MV-4-11 (cell line): ENCODE measurements at regions not wholly inside any gene's neighbourhood (a gene's known extent, or its start where the extent isn't known, plus 50 kb on each side); places are given as distances from the start of the nearest gene placed in this dataset.
"Not testable (repeated sequence)": the region's sequence is repeated elsewhere in the genome, so short reads cannot be mapped to it uniquely, and the experiment has no call there.

Source experiments
- DNase-seq: peaks from one replicate; lab custom pipeline; 2025; lab: John Stamatoyannopoulos, UW

DNA sequence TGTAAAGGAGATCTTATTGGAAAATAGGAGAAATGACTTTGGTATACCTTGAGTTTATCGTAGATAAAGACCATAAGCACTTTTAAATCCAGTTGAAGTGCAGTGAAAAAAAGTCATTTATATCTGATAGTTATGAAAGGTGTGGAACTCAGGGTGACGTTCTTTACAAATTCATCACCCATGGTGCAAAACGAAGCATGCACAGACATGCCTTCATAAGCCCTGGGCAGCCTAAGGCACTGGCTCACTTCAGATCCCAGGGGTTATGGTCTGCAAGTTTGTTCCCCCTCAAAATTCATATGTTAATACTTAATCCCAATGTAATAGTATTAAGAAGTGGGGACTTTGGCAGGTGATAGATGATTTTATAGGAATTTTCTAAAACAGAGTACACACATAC is 1216.4 kb upstream of the USP15 start:
- DNase-seq = no peak

DNA sequence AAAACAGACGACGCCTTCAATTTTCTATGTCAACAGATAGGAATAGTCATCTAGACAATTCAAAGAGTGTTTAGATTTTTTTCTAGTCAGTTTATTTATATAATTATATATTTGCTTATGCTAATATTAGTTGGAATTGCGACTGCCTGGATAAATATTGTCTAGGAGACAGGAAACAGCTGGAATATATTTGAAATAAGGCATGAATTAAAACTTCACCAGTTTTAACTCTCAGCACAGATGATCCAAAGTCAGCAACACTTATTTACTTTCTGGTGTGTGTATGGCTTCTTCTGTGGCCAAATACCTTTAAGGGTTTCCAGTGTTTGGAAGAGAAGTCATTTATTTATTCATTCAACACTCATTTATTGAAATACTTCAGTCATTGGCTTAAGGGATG is 1215.4 kb upstream of the USP15 start:
- no peak for DNase-seq

DNA sequence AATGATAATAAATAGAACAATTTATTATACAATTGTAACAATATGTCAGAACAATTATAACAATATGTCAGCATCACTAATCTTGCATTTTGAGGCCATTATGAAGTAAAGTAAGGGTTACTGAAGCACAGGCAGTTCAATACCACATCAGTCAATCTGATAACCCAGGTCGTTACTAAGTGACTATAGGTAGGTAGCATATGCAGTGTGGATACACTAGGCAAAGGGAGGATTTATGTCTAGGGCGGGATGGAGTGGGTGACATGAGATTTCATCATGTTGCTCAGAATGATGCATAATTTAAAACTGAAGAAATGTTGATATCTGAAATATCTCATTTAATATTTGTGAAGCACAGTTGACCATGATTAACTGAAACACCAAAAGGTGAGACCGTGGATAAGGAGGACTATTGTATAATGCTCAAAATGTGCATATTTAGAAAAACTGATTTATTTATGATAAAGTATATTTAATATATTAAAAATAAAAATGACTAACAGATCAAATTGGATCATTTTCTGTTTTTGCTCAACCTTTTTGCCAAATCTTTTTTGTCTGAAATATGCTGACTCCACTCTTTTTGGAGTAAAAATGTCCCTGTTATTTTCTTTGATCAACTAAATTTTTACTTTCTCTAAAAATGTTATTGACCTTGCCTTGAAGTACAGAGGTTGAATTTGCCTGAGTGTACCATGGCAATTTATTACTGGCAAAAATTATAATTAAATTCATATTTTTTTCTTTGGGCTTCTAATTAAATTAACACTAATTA is 1189.4 kb upstream of the USP15 start:
- no peak for DNase-seq

DNA sequence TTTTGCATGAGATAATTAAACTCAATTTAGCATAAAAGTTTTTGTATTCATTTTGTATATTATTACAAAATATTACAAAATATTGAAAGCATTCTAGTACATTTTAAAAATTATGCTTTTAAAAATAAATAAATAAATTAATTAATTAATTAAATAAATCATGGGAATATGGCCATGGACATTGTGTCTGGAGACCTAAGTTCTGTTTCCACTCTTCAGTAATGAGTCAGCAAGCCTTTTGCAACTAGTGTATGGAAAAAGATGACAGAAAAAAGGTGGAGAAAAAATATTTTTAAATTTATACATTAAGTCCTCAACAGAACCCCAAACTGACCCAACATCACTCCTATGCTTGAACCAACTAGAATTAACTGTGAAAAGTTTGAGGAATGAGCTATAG is 1187.5 kb upstream of the USP15 start:
- DNase-seq = no peak

DNA sequence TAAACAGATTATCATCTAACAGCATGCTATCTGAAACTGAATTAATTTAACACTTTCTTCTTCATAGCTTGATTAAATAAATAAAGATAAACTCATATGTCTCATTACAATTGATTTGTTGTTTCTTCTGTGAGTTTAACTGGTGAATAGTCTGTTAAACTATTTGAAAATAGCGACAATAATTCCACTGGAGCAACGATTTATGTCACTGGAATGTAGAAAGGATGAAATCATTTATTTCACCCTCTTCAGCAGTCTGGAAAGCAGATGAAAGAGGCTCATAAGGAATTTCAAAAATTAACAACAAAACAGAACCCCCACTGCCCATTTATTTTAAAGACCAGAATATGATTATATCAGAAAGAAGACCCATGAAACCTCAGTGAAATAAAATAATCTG is 1165.1 kb upstream of the USP15 start:
- DNase-seq = no peak

DNA sequence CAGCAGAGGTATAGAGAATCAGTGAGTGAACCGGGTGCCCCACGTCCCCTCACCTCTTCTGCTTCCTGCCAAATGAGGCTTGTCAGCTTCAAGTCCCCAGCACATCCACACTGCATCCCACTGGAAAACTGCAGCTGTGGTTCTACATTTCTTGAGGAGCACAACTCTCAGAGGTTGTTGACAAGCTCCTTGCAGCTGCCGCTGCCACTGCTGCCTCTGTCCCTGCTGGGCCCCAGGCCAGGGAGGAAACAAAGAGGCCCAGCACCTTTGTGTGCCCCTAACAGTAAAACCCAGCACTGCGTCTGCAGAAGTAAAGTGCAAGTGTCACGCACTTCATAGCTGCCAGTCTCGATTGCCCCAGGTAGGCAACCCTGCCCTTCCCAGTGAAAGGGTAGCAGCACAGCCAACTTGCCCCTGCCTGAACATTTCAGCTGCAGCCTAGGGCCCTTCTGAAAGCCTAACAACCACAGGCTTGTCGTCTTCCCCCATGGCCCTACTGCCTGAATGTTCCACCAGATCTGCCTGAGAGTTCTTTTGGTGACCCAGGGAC is 1162.1 kb upstream of the USP15 start:
- no peak for DNase-seq

DNA sequence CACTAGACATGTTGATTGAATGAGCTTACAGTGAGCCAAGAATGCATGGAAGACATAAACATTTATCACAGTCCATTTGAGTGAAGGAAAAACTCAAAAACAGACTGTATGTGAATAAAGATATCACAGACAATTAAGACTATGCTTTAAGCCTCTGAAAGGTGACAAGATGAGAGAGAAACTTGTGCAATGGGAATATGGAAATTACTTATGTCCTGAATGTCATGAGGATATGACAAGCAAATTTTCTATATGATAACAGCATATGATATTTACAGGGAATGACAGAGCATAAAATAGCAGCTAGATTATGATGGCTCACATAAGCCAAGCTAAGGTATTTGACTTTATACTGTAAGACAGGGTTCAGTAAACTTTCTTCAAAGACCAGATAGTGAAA is 1153.1 kb upstream of the USP15 start:
- DNase-seq = no peak

DNA sequence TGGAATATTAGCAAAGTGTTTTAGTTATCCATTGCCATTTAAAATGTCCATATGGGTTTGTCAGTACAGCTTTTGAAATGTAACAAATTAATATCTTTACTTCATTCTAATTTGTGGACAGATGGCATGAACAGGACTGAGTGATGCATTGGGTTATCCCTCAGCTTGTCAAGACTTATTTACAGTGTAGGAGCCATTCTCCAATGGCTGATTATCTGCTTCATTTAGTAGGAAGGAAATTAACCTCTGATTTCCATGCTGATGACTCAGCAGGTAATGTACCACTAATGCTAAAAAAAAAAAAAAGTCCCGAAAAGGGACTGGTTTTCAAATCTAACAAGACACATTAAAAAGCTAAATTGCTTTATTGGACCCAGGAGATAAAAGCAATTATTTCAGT is 1149.0 kb upstream of the USP15 start:
- no peak for DNase-seq

DNA sequence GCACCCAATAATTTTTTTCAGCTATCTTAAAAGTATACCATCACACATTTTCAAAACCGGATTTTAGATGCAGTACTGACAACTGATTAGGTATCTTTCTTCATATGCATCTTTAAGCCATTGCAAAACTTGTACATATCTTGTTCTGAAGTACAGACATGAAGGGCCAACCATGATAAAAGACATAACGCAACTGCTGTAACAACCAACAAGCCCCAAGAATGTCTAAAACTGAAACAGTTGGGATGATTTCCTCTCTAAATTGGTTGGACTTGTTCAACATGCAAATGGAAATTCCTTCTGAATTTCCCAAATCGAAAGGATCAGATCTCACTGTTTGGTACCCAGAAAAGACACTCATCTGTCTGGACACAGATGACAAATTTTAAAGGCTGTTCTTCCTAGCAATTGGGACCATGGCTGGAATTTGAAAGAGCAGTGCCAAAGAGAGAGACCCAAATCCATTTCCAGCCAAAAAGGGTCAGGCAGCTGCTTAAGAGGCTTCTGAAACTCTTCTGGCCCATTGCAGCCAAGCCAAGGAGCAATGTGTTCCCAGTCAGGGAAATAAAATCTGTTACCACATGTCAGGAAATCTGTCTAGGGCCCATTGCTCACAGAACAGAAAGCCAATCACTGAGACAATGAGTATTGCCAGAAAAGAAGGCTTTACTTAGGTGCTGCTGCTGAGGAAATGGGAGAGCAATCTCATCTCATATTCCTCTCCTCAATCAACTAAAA is 1122.4 kb upstream of the USP15 start:
- DNase-seq = peak; percentile 20

DNA sequence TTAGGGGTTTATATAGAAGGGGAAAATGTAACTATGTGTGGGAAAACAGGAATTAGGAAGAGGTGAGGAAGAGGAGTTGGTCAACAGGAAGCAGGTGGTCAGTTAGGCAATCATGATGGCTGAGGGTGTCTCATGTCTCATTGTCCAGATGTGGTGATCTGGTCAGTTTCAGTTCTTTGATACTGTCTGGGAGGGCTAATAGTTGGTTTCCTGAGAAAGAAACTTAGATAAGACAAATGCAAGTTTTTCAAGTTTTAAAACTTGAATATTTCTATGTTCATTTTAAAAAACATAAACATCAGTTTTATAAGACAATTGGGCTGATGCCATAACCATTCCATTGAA is 1121.8 kb upstream of the USP15 start:
- peak; percentile 82 for DNase-seq

DNA sequence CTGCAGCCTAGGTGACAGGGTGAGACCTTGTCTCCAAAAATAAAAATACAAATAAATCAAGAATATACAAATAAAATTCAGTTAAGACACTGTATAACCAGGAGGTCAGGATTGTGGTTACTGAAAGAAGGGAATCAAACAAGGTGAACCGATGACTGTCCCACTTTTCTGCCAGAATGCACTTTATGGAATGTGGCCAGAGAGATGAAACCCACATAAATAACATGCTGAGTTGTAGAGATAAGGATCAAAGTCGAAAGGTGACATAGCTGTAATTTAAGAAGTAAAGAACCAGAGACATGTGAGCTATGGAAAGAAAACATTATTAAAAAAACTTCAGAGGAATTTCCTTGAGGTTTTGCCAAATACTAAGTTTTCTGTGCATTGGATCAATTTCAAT is 1098.2 kb upstream of the USP15 start:
- no peak for DNase-seq

DNA sequence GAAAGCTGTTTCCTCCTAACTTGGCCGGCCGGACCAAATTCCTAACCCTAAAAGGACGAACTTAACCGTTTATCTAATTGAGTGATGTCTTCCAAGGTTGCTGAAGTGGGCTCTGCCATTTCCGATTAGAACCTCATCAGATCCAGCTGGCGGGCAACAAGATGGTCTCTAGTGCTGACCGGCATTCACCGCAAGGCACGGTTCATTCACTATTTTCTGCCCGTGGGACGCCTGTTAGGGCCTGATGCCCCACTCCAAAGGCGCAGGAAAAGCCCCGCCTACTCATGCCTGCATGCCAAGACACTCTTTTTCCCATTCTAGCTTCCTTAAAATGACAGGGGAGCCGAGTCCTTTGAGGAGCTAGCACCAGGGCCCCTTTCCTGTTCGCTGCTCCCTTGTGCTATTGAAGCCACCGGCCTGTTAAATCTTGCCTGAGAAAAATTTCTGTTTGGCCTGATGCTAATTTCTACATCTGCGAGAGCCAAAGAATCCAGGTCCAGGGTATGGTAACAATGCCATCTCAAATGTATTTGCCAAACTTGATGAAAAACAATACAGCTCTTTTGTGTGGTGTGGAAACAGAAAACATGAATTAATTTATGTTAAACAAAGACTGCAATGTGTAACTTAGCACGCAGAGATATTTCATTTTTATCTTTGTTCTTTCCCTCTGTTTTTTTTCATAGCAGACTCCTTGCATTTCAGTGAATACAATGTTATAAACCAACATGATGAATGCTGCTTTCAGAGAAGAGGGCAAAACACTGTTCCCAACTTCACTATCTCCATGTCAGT is 1071.2 kb upstream of the USP15 start:
- DNase-seq = no peak

DNA sequence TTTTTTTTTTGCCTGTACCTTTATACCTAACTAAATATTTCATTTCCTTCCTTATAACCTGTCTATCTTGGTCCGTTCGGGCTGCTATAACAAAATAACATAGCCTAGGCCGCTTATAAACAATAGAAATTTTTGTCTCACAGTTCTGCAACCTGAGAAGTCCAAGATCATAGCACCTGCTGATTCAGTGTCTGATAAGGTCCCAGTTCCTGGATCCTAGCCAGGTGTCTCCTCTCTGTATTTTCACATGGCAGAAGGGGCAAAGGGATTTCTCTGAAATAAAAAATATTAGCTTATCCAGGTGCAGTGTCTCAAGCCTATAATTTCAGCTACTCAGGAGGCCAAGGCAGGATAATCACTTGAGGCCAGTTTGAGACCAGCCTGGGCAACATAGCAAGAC is 1046.6 kb upstream of the USP15 start:
- DNase-seq = no peak

DNA sequence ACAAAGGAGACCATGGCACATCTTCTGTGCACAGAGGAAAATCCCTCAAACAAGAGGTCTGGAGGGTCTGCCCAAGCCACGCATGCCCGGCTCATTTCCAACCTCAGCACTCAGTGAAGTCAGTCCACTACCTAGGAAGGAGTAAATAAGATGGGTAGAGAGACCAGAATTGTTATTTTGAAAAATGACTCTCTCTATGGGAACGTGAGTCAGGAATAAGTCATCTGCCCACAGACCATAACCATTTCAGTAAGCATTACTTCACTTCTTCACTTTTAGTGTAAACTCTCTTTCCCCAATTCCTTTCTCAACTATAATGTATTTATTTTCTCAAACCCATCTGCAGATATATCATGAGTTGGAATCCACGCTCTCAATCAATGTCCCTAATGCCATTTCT is 1039.9 kb upstream of the USP15 start:
- DNase-seq = no peak

DNA sequence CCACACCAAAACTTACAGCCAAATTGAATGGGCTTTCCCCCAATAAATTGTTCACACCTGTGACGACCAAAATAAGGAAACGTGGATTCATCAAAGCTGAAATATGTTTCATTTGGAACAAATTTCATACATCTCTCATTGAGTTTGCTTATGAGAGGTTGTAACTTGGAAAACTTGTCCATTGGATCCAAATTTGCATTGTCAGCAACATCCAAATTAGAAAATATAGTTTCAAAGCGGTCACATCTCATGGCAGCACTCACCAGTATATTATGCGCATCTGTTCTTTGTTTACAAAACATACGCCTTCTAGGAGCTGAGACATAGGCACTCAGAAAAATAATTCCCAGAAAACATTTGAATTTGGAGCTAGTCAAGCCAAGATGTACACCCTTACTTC is 1028.2 kb upstream of the USP15 start:
- no peak for DNase-seq

DNA sequence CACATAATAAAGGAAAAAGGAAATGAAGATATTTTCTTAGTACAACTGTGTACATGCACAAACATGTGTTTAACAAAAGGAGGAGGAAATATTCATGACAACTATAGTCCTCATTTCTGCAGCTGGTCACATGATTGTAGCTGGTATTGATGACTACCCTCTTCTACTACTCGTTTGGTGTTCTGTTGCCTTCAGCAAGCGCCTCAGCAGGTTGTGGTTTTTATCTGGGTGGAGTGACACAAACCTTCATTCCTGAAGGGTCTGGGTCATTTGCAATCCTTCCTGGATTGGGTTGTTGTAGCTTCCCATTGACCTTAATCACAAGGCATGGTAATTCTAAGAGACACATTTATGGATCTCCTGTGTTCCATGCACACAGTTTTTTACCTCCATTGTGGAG is 1009.9 kb upstream of the USP15 start:
- DNase-seq = no peak

DNA sequence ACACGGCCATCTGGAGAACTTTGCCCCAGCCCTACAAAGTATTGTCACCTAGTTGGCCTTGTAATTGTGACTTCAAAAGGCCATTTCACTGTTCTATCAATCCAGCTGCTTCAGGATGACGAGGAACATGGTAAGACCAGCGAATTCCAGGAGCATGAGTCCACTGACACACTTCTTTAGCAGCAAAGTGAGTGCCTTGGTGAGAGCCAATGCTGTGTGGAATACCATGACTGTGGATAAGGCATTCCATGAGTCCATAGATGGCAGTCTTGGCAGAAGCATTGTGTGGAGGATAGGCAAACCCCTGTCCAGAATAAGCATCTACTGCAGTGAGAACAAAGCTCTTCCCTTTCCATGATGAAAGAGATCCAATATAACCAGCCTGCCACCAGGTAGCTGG is 1009.1 kb upstream of the USP15 start:
- DNase-seq = no peak

DNA sequence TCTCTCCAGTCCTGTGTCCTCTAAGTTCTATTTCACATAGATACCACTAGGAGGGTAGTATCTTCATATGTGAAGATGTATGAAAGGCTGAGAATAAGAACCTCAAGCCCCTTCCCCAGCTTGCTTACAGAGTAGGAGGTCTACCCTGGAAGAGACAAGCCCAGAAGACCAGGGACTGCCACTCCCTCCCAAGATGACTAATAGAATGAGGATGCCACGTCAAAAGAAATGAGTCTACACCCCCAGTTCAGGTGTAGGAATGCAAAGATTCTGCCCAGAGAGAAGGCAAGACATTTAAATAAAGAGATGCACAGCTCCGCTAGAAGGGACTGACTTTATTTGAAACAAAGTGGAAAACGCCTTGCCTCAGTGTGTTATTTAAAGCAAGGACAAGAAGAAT is 1006.0 kb upstream of the USP15 start:
- no peak for DNase-seq

DNA sequence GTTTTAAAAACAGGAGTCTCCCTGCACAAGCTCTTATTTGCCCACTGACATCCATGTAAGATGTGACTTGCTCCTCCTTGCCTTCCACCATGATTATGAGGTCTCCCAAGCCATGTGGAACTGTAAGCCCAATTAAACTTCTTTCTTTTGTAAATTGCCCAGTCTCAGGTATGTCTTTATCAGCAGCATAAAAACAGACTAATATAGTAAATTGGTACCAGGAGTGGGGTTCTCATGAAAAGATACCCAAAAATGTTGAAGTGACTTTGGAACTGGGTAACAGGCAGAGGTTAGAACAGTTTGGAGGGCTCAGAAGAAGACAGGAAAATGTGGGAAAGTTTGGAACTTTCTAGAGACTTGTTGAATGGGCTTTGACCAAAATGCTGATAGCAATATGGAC is 995.9 kb upstream of the USP15 start:
- not testable (repeated sequence) for DNase-seq

DNA sequence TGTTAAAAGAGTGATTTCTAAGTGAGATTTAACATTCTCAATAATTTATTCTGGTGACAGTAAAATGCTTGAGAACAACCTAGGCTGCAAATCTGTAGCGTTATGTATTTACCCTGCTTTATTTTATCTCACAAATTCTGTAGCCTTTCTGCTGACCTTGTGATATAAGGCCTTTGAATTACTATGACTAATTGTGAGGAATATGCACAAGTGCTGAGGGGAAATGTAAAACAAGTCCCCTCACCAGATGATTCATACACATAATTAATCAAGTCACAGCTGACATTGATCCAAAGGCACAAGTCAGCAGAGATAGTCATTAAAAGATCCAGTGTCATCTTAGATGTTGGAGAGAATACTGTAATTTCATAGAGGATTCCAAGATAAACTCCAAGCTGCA is 992.7 kb upstream of the USP15 start:
- DNase-seq = no peak

DNA sequence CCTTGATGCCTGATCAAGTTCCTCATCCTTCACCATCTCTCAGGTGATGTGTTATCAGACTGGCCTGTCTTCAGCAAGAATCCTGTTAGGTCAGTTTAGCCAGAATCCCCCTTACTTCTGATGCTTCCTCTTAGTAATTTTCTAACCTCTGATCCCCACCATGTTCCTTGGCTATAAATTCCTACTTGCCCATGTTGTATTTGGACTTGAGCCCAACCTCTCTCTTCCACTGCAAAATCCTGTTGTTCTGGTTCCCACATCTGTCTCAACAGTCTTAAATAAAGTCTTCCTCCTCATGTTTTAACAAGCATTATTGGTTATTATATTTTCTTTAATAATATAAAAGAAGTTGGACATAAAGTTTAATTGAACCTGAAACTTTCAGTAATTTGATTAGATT is 987.8 kb upstream of the USP15 start:
- no peak for DNase-seq

DNA sequence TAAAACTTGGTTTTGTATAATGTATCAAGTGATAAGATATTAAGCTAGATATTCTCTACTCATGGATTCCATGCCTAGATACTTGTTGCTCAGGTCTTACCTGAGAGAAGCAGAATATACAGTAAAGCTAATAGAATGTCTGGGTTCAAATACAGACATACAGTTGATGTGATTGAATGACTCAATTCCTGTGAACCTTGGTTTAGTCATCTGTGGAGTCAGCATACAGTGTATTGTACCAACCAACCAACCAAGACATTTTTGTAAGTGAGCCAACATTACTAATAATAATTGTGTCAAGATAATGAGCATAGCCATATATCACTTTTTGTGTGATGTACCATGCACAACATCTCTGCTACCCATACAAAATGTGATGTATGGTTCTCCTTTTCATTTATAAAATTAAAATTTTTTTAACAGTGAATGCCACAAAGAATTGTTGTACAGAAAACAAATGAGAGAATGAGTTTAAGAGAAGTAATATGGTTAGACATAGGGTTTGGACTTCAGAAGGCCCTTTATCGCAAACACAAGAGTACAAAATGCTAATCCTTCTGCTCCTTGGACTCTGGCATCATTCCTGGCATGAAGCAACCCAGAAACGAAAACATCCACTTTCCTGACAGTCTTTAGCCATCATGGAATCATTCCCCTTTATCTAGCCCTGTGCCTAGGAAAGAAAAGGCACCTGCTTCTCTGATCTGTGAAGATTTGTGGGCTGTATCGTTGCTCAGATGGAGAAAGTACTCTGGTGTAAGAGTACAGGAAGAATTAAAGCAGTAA is 977.2 kb upstream of the USP15 start:
- no peak for DNase-seq
